ENCODE measurements at regions not wholly inside any gene's neighbourhood (a gene's known extent, or its start where the extent isn't known, plus 50 kb on each side); places are given as distances from the start of the nearest gene placed in this dataset.
"Not testable (repeated sequence)": the region's sequence is repeated elsewhere in the genome, so short reads cannot be mapped to it uniquely, and the experiment has no call there.

DNA sequence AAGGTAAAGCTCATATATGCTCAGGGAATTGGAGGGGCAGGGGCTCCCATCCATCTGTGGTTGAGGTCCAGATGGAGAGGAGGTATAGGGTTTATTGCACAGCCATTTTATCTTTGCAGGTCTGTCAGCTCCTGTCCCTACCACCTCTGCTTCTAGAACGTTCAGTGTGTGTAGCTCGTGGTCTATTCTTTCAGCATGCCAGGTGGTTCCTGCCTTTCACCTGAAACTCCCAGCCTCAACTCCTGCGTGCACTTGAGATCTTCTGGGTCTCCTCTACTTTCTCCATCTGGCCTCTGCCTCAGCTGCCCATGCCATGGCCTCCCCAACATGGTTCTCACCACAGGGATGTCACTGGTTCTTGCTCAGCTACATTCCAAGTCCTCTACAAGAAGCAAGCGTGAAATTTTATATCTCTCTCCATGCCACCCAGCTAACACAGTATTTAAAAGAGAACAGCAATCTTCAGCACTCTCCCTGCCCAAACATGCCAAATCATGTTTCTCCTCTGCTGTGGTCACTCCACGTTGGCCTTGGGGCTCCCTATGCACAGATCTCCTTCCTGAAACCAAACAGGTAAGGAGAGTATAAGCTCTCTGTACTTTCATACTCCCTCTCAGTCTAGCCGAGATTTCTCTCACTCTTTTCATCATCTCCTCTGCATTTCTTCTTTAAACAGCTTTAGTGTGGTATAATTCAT, 157.8 kb upstream of the TRPC6 start:
- DNase-seq (ENCODE audit: low read depth in 2 of 2) = no peak

DNA sequence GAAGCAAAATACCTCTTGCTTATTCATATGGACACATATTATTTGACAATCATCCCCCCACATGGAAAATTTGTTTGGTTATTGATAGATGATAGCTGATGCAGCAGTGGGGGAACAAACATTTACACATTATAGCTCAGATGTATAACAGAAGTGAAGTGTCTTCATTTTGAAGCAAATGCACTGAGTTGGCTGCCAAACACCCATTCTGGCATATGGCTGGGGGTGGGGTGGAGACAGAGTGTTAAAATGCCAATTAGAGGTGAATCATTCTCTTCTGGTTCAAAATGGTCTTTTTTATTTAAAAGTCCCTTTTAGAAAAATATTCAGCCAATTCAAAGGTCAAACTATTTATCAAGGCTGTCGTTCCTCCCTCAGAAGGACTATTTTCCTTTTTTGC, 157.3 kb upstream of the TRPC6 start:
- no peak for DNase-seq (ENCODE audit: low read depth in 2 of 2)

DNA sequence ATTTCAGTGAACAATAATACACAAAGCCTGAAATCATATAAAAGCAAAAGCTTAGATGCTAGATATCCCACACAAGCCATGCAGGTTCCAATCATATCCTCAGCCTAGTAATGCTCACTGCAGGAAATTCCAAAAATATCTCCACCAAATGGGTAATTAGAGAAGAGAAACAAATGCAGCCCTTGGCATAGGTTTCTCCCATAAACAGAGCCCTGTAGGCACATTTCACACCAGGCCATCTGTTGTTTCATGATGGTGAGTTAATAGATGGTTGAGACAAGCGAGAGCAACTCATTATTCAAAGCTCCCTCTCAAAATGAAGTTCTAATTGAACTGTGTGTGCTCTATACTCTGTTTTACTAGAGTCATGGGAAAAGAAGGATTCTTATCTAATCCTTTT, 154.6 kb upstream of the TRPC6 start:
- no peak for DNase-seq (ENCODE audit: low read depth in 2 of 2)

- no peak for DNase-seq (ENCODE audit: low read depth in 2 of 2)
Observed at GRCh38 chr11:101729406-101730078, 145.7 kb upstream of the TRPC6 start.

GRCh38 chr11:101727451-101727850, 143.6 kb upstream of the TRPC6 start:
- no peak for DNase-seq (ENCODE audit: low read depth in 2 of 2)

GRCh38 chr11:101726988-101727387, 143.2 kb upstream of the TRPC6 start:
- DNase-seq (ENCODE audit: low read depth in 2 of 2) = no peak

DNA sequence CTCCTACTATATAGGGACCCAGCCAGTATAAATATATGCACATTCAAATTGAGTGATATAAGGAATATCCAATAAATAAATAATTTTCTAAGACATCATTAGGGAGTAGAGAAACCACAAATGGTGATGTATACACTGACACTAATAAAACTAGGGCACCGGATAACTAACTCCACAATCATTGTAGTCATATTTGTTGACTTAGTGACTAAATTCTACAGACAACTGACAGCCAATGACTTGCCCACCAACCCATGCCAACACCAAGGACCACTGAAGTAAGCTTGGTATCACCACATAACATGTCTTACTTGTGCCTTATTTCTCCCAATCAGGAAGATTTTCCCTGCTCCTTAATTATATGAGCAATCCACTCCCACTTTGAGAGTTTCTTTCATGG, 139.6 kb upstream of the TRPC6 start:
- DNase-seq (ENCODE audit: low read depth in 2 of 2) = no peak

DNA sequence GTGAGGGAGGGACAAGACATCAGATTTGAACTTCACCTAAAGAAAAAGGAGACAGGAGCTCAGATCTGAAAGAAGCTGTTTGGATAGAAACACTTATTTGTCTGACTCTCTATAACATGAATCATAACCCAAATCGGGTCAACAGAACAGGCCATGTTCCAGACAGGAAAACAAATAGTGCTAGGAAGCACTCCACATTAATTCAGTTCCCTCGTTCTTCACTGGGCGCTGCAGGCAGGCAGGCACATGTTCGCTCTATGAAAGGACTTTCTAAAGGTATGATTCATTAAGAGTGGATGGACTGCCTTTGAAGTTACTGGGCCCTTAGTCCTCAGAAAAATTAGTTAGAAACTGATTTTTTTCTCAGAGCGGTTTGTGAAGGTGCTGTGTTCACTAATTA, 137.5 kb upstream of the TRPC6 start:
- DNase-seq (ENCODE audit: low read depth in 2 of 2) = no peak

DNA sequence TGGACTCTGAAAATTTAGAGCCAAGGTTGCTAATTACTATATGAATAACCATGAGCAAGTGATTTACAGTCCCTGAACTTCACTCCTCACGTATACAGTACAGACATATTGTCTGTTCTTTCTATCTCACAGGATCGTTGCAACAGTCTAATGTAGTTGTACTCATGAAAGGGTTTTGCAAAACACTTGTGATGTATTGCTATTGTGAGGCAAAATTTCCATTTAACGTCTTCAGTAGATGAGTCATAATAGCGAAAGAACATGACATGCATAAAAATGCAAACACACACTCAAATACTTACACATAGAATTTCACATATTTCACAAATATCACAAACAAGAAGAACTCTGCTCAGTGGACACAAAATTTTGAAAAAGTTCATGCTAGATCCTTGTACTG, 134.6 kb upstream of the TRPC6 start:
- DNase-seq (ENCODE audit: low read depth in 2 of 2) = no peak

- no peak for DNase-seq (ENCODE audit: low read depth in 2 of 2)
Observed at GRCh38 chr11:101717619-101718018, 133.8 kb upstream of the TRPC6 start.

DNA sequence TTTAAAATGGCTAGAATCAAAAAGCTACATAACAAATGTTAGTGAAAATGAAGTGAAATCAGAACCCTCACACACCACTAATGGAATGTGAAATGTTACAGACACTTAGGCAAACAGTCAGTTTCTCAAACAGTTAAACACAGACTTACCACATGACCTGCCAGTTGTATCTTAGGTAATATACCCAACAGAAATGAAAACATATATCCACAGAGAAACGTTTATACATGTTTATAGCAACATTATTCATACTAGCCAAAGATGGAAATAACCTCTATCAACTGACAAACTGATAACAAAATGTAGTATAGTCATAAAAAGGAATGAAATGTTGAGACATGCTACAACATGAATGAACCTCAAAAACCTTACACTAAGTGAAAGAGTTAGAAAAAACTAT, 131.5 kb upstream of the TRPC6 start:
- no peak for DNase-seq (ENCODE audit: low read depth in 2 of 2)

DNA sequence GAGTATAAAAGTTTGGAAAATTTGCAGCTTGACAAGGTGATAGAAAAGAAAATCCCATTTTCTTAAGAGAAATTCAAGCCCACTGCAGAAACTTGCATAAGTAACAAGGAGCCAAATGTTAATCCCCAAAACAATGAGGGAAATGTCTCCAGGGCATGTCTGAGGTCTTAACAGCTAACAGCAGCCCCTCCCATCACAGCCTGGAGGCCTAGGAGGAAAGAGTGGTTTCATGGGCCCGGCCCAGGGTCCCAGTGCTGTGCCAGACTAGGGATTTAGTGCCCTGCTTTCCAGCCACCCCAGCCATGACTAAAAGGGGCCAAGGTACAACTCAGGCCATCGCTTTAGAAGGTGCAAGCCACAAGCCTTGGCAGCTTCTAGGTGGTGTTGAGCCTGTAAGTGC, 123.7 kb upstream of the TRPC6 start:
- DNase-seq (ENCODE audit: low read depth in 2 of 2) = no peak

DNA sequence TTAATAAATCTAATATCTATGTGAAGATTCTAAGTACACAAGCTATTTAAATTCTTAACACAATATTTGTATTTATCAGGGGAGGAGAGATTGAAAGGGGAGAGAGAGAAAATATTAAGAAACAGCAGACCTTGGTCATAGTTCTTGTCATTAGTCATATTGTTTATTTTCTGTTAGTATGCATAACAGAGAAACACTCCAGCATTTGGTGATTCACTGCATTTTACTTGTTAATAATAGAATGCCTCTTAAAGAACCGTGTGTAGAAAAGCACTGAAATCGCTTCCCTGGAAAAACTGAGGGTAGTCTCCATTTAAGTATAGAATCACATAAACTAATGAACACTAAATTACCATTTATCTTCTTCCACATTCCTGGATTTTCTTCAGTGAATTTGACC, 122.7 kb upstream of the TRPC6 start:
- DNase-seq (ENCODE audit: low read depth in 2 of 2) = no peak

DNA sequence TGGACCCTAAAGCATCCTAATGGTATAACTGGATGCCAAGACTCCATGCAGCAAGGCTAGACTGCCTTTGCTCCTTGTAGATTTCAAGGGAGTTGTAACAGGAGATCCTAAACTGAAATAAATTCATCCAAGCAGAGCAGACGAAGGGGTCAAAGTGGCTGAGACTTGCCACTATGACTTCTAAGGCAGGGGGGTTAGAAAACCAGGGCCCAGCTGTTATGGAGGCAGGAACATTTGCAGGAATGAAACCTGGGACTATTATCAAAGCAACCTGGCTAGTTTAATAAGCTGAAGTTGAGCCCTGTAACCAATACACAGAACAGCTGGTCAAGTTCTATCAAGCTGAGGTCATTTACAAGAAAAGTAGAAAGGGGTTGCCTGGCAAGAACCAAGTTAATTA, 122.2 kb upstream of the TRPC6 start:
- no peak for DNase-seq (ENCODE audit: low read depth in 2 of 2)

- DNase-seq (ENCODE audit: low read depth in 2 of 2) = not testable (repeated sequence)
Observed at GRCh38 chr11:101694869-101695268, 111.1 kb upstream of the TRPC6 start.

DNA sequence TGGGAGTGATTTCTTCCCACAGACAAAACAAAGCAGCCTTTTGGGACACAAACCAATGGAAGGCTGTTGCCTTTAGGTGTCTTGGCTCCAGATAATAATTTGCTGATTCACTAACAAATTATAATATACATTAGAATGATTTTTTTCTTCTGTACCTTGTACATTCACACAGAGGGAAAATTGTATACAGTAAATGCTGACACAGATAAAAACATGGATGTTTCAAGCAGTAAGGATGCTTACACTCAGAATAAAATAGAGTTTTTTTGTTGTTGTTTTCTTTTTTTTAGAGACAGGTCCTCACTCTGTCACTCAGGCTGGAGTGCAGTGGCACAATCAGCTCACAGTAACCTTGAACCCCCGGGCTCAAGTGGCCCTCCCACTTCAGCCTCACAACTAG, 109.2 kb upstream of the TRPC6 start:
- no peak for DNase-seq (ENCODE audit: low read depth in 2 of 2)

GRCh38 chr11:101686514-101686913, 102.7 kb upstream of the TRPC6 start:
- peak; percentile 28 to 45 for DNase-seq (ENCODE audit: low read depth in 2 of 2)

DNA sequence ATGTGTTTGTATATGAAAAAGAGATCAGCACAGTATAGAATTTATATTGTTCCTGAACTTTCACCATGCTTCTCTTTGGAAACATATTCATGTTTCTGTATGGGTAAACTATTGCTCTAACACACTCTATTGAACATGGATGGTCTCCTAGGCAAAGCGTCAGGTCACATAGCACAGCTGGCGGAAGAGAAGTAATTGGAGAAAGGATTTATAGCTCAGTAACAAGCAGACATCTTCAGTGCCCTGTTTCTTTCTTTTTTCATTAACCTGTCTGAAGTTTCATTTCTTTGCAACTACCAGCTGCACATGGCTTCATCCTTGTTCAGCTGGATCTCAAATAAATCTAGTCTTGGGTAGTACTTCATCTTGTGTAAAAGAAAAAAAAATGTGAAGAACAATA, 84.4 kb upstream of the TRPC6 start:
- no peak for DNase-seq (ENCODE audit: low read depth in 2 of 2)

DNA sequence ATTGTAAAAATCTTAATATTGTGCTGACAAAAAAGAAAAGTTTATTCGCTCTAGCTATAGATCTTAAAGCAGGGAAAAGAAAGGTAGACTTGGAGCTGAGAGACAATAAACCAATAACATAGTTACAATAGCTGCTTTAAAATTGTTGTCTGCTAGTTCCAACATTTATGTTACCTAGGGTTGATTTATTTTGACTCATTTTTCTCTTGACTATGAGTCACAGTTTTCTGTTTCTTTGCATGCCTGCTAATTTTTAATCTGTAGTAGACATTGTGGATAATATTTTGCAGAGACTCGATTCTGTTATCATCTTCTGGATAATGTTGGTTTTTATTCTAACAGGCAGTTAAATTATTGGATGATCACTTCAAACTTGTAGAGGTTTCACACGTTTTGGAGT, 83.1 kb upstream of the TRPC6 start:
- no peak for DNase-seq (ENCODE audit: low read depth in 2 of 2)

GRCh38 chr11:101661559-101661958, 77.8 kb upstream of the TRPC6 start:
- no peak for DNase-seq (ENCODE audit: low read depth in 2 of 2)

Measured in fibroblast of skin of left biceps (primary cell).